ENCODE measurements at regions not wholly inside any gene's neighbourhood (a gene's known extent, or its start where the extent isn't known, plus 50 kb on each side); places are given as distances from the start of the nearest gene placed in this dataset.

DNA sequence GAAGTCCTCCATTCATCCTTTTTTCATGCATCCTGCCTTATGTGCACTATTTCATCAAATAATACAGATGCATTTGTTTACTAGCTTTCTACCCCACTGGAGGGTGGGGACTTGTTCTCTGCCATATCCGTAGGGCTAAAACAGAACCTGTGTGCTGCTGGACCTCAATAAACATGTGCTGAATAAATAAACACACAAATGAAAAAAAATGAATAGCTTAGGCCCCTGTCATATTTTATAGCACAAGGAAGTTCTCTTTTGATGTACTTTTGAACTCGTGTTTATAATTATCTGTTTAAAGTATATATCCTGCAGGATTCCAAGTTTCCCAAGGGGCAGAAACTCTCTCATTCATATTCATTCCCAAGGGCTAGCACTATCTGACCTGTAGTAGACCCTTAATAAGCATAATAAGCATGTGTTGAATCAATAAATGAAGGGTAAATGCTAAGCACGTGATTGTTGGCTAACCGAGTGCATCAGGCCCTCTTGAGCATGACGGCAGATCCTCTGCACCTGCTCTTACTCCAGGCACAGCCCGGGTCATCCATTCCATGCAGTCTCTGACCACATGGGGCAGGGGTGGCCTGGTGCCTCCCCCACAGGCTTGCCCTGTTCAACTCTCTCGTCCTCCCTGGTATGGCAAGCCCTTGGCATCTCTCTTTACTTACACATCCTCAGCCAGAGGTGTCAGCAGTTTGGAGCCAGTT, 474.1 kb upstream of the ZMIZ1 start:
- no peak for TF ChIP-seq CTCF (IDR thresholded peaks at IDR 0.05)
- TF ChIP-seq ZFX (IDR thresholded peaks at IDR 0.05; ENCODE audit: borderline replicate concordance) = no peak

DNA sequence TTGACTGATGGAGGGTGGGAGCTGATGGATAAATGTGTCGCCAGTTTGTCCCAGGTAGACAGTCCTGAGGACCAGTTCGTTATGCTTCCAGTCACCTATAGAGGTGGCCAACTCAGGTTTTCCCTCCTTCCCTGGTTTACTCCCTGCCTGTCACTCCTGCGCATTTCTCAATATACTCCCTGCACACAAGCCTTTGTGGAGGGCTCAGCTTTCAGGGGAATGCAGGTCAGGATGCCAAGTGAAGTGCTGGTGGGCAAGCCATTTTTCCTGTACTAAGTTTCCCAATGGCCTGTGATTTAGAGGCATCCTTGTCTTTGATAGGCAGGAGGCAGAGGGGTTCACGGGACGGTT, 473.5 kb upstream of the ZMIZ1 start:
- TF ChIP-seq ZFX (IDR thresholded peaks at IDR 0.05; ENCODE audit: borderline replicate concordance) (no peak), CTCF (IDR thresholded peaks at IDR 0.05) (no peak)
- no peak overlapping the region for H3K27ac ChIP-seq

More for the DNA sequence above, 474.1 kb upstream of the ZMIZ1 start:
- no peak overlapping the region for H3K27ac ChIP-seq

- TF ChIP-seq ZFX (IDR thresholded peaks at IDR 0.05; ENCODE audit: borderline replicate concordance) = no peak
- no peak for TF ChIP-seq CTCF (IDR thresholded peaks at IDR 0.05)
Measured at GRCh38 chr10:78596556-78596955, 472.2 kb upstream of the ZMIZ1 start.

GRCh38 chr10:78597796-78598555, 470.8 kb upstream of the ZMIZ1 start:
- no peak overlapping the region for H3K27ac ChIP-seq
- no peak for TF ChIP-seq CTCF (IDR thresholded peaks at IDR 0.05)
- no peak for TF ChIP-seq ZFX (IDR thresholded peaks at IDR 0.05; ENCODE audit: borderline replicate concordance)

More at GRCh38 chr10:78596556-78596955, 472.2 kb upstream of the ZMIZ1 start:
- no peak overlapping the region for H3K27ac ChIP-seq

- no peak overlapping the region for H3K27ac ChIP-seq
- TF ChIP-seq ZFX (IDR thresholded peaks at IDR 0.05; ENCODE audit: borderline replicate concordance) = no peak
- no peak for TF ChIP-seq CTCF (IDR thresholded peaks at IDR 0.05)
Measured at GRCh38 chr10:78599122-78599853, 469.5 kb upstream of the ZMIZ1 start.

GRCh38 chr10:78600121-78600665, 468.6 kb upstream of the ZMIZ1 start:
- TF ChIP-seq CTCF (IDR thresholded peaks at IDR 0.05) (no peak), ZFX (IDR thresholded peaks at IDR 0.05; ENCODE audit: borderline replicate concordance) (no peak)
- no peak overlapping the region for H3K27ac ChIP-seq

All from 22Rv1 (cell line).